ENCODE measurements at regions not wholly inside any gene's neighbourhood (a gene's known extent, or its start where the extent isn't known, plus 50 kb on each side); places are given as distances from the start of the nearest gene placed in this dataset.

- TF ChIP-seq ZNF430 (CRISPR knock-in tag; IDR thresholded peaks at IDR 0.05) (0 out of 2 replicates have a peak, but pooled peaks have one; percentile 54), EED (CRISPR knock-in tag; IDR thresholded peaks at IDR 0.05) (no peak), FOXC1 (CRISPR knock-in tag; IDR thresholded peaks at IDR 0.05; ENCODE audit: borderline replicate concordance) (0 out of 2 replicates have a peak, but pooled peaks have one; percentile 50), MIER2 (CRISPR knock-in tag; IDR thresholded peaks at IDR 0.05) (peak; percentile 56; the same call in 1 of the 2 replicates), RFX5 (IDR thresholded peaks at IDR 0.05; ENCODE audit: low read depth, low read length) (peak; percentile 37; the same call in 1 of the 2 replicates), ZMYM4 (CRISPR knock-in tag; IDR thresholded peaks at IDR 0.05) (peak; percentile 97), DZIP1 (CRISPR knock-in tag; IDR thresholded peaks at IDR 0.05) (no peak), RNF2 (conservative IDR thresholded peaks at IDR 0.05; ENCODE audit: low read depth) (no peak), SP5 (CRISPR knock-in tag; IDR thresholded peaks at IDR 0.05; ENCODE audit: borderline replicate concordance, low read depth) (0 out of 2 replicates have a peak, but pooled peaks have one; percentile 2), FOXM1 (CRISPR knock-in tag; IDR thresholded peaks at IDR 0.05) (no peak), SMC3 (IDR thresholded peaks at IDR 0.05; ENCODE audit: low read length) (no peak), ZNF382 (CRISPR knock-in tag; IDR thresholded peaks at IDR 0.05; ENCODE audit: borderline replicate concordance) (no peak), THRA (CRISPR knock-in tag; IDR thresholded peaks at IDR 0.05; ENCODE audit: borderline replicate concordance) (peak; percentile 72), SNAI1 (CRISPR knock-in tag; IDR thresholded peaks at IDR 0.05; ENCODE audit: borderline replicate concordance) (no peak), ZMAT5 (CRISPR knock-in tag; IDR thresholded peaks at IDR 0.05; ENCODE audit: borderline replicate concordance, low read depth) (no peak), AGO2 (optimal IDR thresholded peaks at IDR 0.05; ENCODE audit: low read depth, low read length) (no peak), THAP8 (CRISPR knock-in tag; IDR thresholded peaks at IDR 0.05; ENCODE audit: borderline replicate concordance) (no peak), NCOA2 (CRISPR knock-in tag; IDR thresholded peaks at IDR 0.05) (peak; percentile 62; the same call in 1 of the 2 replicates), USF2 (IDR thresholded peaks at IDR 0.05; ENCODE audit: low read depth, low read length) (no peak), USF2 (CRISPR knock-in tag; IDR thresholded peaks at IDR 0.05; ENCODE audit: borderline replicate concordance) (no peak), POGK (CRISPR knock-in tag; conservative IDR thresholded peaks at IDR 0.05) (0 out of 2 replicates have a peak, but pooled peaks have one; percentile 58), MIXL1 (CRISPR knock-in tag; IDR thresholded peaks at IDR 0.05) (peak; percentile 24; the same call in 1 of the 2 replicates)
Observed at GRCh38 chr6:95856876-95857364, 158.9 kb upstream of the FUT9 start (continued).

Data from HepG2 (cell line).